ENCODE measurements at regions not wholly inside any gene's neighbourhood (a gene's known extent, or its start where the extent isn't known, plus 50 kb on each side); places are given as distances from the start of the nearest gene placed in this dataset.

- WGBS, 2 donors (ENCODE audit: extremely low coverage in 2 of 2, insufficient read length in 2 of 2, insufficient replicate concordance in 1 of 2) = no CpG with 5 or more reads among the region's 5 CpGs
- no peaks in the 10 kb centered on the region for H3K36me3 ChIP-seq (replicated peaks in 1 of 2; ENCODE audit: control insufficient read depth in 2 of 2, insufficient read depth in 2 of 2, low read length in 2 of 2)
- no peak overlapping the region for H2BK120ac ChIP-seq (ENCODE audit: low read depth, low read length)
- H4K91ac ChIP-seq (ENCODE audit: low read depth, low read length, poor library complexity) = no peak overlapping the region
- H2AK5ac ChIP-seq (ENCODE audit: low read depth, low read length) = no peak overlapping the region
- H3K79me1 ChIP-seq (ENCODE audit: low read depth, low read length) = no peaks in the 10 kb centered on the region
- no peak overlapping the region for H2BK12ac ChIP-seq (ENCODE audit: low read length)
- no peak overlapping the region for H3K9ac ChIP-seq (ENCODE audit: low read depth, low read length, poor library complexity)
- H3K27ac ChIP-seq (replicated peaks; ENCODE audit: low read length) = no peak overlapping the region
- H3K27me3 ChIP-seq (ENCODE audit: control insufficient read depth in 3 of 3, insufficient read depth in 3 of 3, low read depth in 1 of 3, low read length in 3 of 3) = peaks cover 0 to 23% (median 0%) of the 10 kb centered on the region in 3 experiments
- H3K4me1 ChIP-seq (ENCODE audit: control insufficient read depth in 2 of 2, insufficient read depth in 1 of 2, low read depth in 1 of 2, low read length in 2 of 2) = no peaks in the 10 kb centered on the region
- H3K4ac ChIP-seq (ENCODE audit: low read length) = no peak overlapping the region
- H3K23ac ChIP-seq (ENCODE audit: low read depth, low read length, poor library complexity) = no peak overlapping the region
- H2BK15ac ChIP-seq (ENCODE audit: low read length) = no peak overlapping the region
- H2AFZ ChIP-seq (ENCODE audit: low read length) = no peak overlapping the region
- H3K18ac ChIP-seq (ENCODE audit: low read length) = no peak overlapping the region
- no peak overlapping the region for H3K4me2 ChIP-seq (ENCODE audit: insufficient read depth, low read length, poor library complexity, severe bottlenecking)
- no peak overlapping the region for H3K4me3 ChIP-seq (ENCODE audit: low read length in 2 of 2)
- H4K8ac ChIP-seq (ENCODE audit: low read depth, low read length) = no peak overlapping the region
- no peak overlapping the region for H3K14ac ChIP-seq (ENCODE audit: low read length)
- H3K9me3 ChIP-seq (replicated peaks in 1 of 2; ENCODE audit: control insufficient read depth in 2 of 2, insufficient read depth in 1 of 2, low read depth in 1 of 2, low read length in 2 of 2) = no peaks in the 10 kb centered on the region
- no peak for DNase-seq (ENCODE audit: low spot score)
- no peak overlapping the region for H2BK5ac ChIP-seq (ENCODE audit: low read length)
Observed at GRCh38 chr17:13088666-13089065, 70.8 kb upstream of the ELAC2 start.

DNA sequence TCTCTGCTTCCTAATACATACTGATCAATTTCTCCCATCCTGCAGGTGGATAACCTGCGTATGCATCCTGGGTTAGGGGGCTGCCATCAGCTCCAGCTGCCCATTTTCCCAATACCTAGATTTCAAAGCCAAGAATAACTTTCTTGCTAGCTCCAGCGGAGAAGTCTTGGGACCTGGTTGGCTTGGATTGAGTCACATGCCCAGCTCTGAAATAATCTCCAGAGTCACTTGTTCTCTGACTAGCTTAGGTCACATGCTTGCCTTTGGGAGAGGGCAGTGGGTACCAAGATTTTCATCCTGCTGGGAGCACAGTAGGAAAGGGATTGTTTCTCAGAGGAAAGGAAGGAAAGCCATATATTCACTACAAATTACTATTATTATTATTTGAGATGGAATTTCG is 70.0 kb upstream of the ELAC2 start:
- Histone ChIP-seq H3K4ac (ENCODE audit: low read length) (no peak overlapping the region), H3K4me2 (ENCODE audit: insufficient read depth, low read length, poor library complexity, severe bottlenecking) (no peak overlapping the region), H2BK5ac (ENCODE audit: low read length) (no peak overlapping the region), H3K4me3 (ENCODE audit: low read length in 2 of 2) (no peak overlapping the region), H3K18ac (ENCODE audit: low read length) (no peak overlapping the region), H3K27ac (replicated peaks; ENCODE audit: low read length) (no peak overlapping the region), H3K4me1 (ENCODE audit: control insufficient read depth in 2 of 2, insufficient read depth in 1 of 2, low read depth in 1 of 2, low read length in 2 of 2) (no peaks in the 10 kb centered on the region), H2BK15ac (ENCODE audit: low read length) (no peak overlapping the region), H4K91ac (ENCODE audit: low read depth, low read length, poor library complexity) (no peak overlapping the region), H2AFZ (ENCODE audit: low read length) (no peak overlapping the region), H3K36me3 (replicated peaks in 1 of 2; ENCODE audit: control insufficient read depth in 2 of 2, insufficient read depth in 2 of 2, low read length in 2 of 2) (no peaks in the 10 kb centered on the region), H3K9me3 (replicated peaks in 1 of 2; ENCODE audit: control insufficient read depth in 2 of 2, insufficient read depth in 1 of 2, low read depth in 1 of 2, low read length in 2 of 2) (no peaks in the 10 kb centered on the region), H3K14ac (ENCODE audit: low read length) (no peak overlapping the region), H3K23ac (ENCODE audit: low read depth, low read length, poor library complexity) (no peak overlapping the region), H2AK5ac (ENCODE audit: low read depth, low read length) (no peak overlapping the region), H3K79me1 (ENCODE audit: low read depth, low read length) (no peaks in the 10 kb centered on the region), H2BK120ac (ENCODE audit: low read depth, low read length) (no peak overlapping the region), H2BK12ac (ENCODE audit: low read length) (no peak overlapping the region), H3K27me3 (ENCODE audit: control insufficient read depth in 3 of 3, insufficient read depth in 3 of 3, low read depth in 1 of 3, low read length in 3 of 3) (peaks cover 0 to 20% (median 0%) of the 10 kb centered on the region in 3 experiments), H4K8ac (ENCODE audit: low read depth, low read length) (no peak overlapping the region), H3K9ac (ENCODE audit: low read depth, low read length, poor library complexity) (no peak overlapping the region)
- WGBS, 2 donors (ENCODE audit: extremely low coverage in 2 of 2, insufficient read length in 2 of 2, insufficient replicate concordance in 1 of 2) = no CpG with 5 or more reads among the region's 3 CpGs
- no peak for DNase-seq (ENCODE audit: low spot score)

DNA sequence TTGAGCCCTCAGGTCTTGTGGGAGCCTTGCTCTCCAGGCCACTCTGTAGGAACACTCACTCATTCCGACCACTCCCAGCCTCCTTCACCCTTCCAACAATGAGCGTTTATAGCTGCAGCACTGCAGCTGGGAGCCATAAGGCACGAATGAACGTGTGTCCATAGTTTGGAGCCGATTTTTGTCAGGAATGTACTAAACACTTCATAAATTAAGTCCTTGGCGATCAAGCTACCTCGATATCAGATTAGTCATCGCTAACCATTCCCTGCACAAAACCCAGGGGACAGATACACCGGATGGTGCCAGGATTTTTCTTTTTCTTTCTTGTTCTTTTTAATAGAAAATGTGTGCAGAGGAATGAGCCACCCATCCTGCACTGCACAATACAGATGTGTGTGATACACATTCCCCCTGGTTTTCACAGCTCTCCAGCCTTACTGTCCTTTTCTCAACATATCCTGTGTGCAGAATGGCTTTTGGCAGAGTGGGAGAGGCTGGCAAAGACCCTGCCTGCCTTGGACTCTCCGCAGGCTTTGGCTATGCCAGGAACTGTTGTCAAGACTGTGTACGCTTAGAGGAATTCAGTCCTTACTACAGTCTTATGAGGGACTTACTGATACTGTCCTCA is 68.4 kb upstream of the ELAC2 start:
- H3K79me1 ChIP-seq (ENCODE audit: low read depth, low read length) = no peaks in the 10 kb centered on the region
- H2BK120ac ChIP-seq (ENCODE audit: low read depth, low read length) = no peak overlapping the region
- H2AFZ ChIP-seq (ENCODE audit: low read length) = no peak overlapping the region
- no peaks in the 10 kb centered on the region for H3K4me1 ChIP-seq (ENCODE audit: control insufficient read depth in 2 of 2, insufficient read depth in 1 of 2, low read depth in 1 of 2, low read length in 2 of 2)
- H2BK5ac ChIP-seq (ENCODE audit: low read length) = no peak overlapping the region
- H3K14ac ChIP-seq (ENCODE audit: low read length) = no peak overlapping the region
- H2AK5ac ChIP-seq (ENCODE audit: low read depth, low read length) = no peak overlapping the region
- H3K23ac ChIP-seq (ENCODE audit: low read depth, low read length, poor library complexity) = no peak overlapping the region
- no peak overlapping the region for H3K4ac ChIP-seq (ENCODE audit: low read length)
- H3K27me3 ChIP-seq (ENCODE audit: control insufficient read depth in 3 of 3, insufficient read depth in 3 of 3, low read depth in 1 of 3, low read length in 3 of 3) = peaks cover 0 to 20% (median 0%) of the 10 kb centered on the region in 3 experiments
- WGBS, 2 donors (ENCODE audit: extremely low coverage in 2 of 2, insufficient read length in 2 of 2, insufficient replicate concordance in 1 of 2) = no CpG with 5 or more reads among the region's 11 CpGs
- no peak overlapping the region for H3K18ac ChIP-seq (ENCODE audit: low read length)
- no peak overlapping the region for H2BK12ac ChIP-seq (ENCODE audit: low read length)
- H3K9me3 ChIP-seq (replicated peaks in 1 of 2; ENCODE audit: control insufficient read depth in 2 of 2, insufficient read depth in 1 of 2, low read depth in 1 of 2, low read length in 2 of 2) = peaks cover 0 to 2% of the 10 kb centered on the region in 2 donors
- no peak overlapping the region for H3K4me2 ChIP-seq (ENCODE audit: insufficient read depth, low read length, poor library complexity, severe bottlenecking)
- no peak overlapping the region for H3K27ac ChIP-seq (replicated peaks; ENCODE audit: low read length)
- no peak overlapping the region for H3K4me3 ChIP-seq (ENCODE audit: low read length in 2 of 2)
- no peak overlapping the region for H3K9ac ChIP-seq (ENCODE audit: low read depth, low read length, poor library complexity)
- DNase-seq (ENCODE audit: low spot score) = no peak
- H4K91ac ChIP-seq (ENCODE audit: low read depth, low read length, poor library complexity) = no peak overlapping the region
- no peaks in the 10 kb centered on the region for H3K36me3 ChIP-seq (replicated peaks in 1 of 2; ENCODE audit: control insufficient read depth in 2 of 2, insufficient read depth in 2 of 2, low read length in 2 of 2)
- no peak overlapping the region for H4K8ac ChIP-seq (ENCODE audit: low read depth, low read length)
- no peak overlapping the region for H2BK15ac ChIP-seq (ENCODE audit: low read length)

DNA sequence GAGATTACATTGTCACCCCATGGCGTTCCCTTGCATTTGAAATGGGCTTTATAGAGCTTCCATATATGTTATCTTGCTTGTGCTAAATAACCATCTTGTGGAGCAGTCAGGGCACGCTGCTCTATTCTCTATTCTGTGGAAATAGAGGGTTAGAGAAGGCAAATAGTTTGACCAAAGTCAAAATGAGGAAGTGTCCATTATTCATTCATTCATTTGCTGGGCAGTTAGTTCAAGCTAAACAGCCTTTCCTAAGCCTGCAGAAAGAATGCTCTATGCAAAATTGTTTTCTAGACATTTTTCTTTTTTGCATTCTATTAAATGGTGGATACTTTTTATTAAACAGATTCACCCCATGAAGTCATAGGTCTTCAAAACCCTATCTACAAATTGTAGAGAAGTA is 67.8 kb upstream of the ELAC2 start:
- no peak overlapping the region for H2BK5ac ChIP-seq (ENCODE audit: low read length)
- no peak overlapping the region for H2BK12ac ChIP-seq (ENCODE audit: low read length)
- H2BK15ac ChIP-seq (ENCODE audit: low read length) = no peak overlapping the region

More for the DNA sequence above, 67.8 kb upstream of the ELAC2 start:
- Histone ChIP-seq H3K14ac (ENCODE audit: low read length) (no peak overlapping the region), H3K4me1 (ENCODE audit: control insufficient read depth in 2 of 2, insufficient read depth in 1 of 2, low read depth in 1 of 2, low read length in 2 of 2) (no peaks in the 10 kb centered on the region), H3K9ac (ENCODE audit: low read depth, low read length, poor library complexity) (no peak overlapping the region), H3K4ac (ENCODE audit: low read length) (no peak overlapping the region), H4K8ac (ENCODE audit: low read depth, low read length) (no peak overlapping the region), H3K79me1 (ENCODE audit: low read depth, low read length) (no peaks in the 10 kb centered on the region), H3K27me3 (ENCODE audit: control insufficient read depth in 3 of 3, insufficient read depth in 3 of 3, low read depth in 1 of 3, low read length in 3 of 3) (peaks cover 0 to 20% (median 0%) of the 10 kb centered on the region in 3 experiments), H3K4me3 (ENCODE audit: low read length in 2 of 2) (no peak overlapping the region), H4K91ac (ENCODE audit: low read depth, low read length, poor library complexity) (no peak overlapping the region), H3K18ac (ENCODE audit: low read length) (no peak overlapping the region), H3K36me3 (replicated peaks in 1 of 2; ENCODE audit: control insufficient read depth in 2 of 2, insufficient read depth in 2 of 2, low read length in 2 of 2) (no peaks in the 10 kb centered on the region), H3K4me2 (ENCODE audit: insufficient read depth, low read length, poor library complexity, severe bottlenecking) (no peak overlapping the region), H2AK5ac (ENCODE audit: low read depth, low read length) (no peak overlapping the region), H2AFZ (ENCODE audit: low read length) (no peak overlapping the region), H3K23ac (ENCODE audit: low read depth, low read length, poor library complexity) (no peak overlapping the region), H2BK120ac (ENCODE audit: low read depth, low read length) (no peak overlapping the region), H3K27ac (replicated peaks; ENCODE audit: low read length) (no peak overlapping the region), H3K9me3 (replicated peaks in 1 of 2; ENCODE audit: control insufficient read depth in 2 of 2, insufficient read depth in 1 of 2, low read depth in 1 of 2, low read length in 2 of 2) (peaks cover 0 to 2% of the 10 kb centered on the region in 2 donors)
- WGBS, 2 donors (ENCODE audit: extremely low coverage in 2 of 2, insufficient read length in 2 of 2, insufficient replicate concordance in 1 of 2) = no CpG with 5 or more reads among the region's 2 CpGs
- no peak for DNase-seq (ENCODE audit: low spot score)

Data from neuronal stem cell (in vitro differentiated cells).